H1 (cell line): ENCODE measurements at regions not wholly inside any gene's neighbourhood (a gene's known extent, or its start where the extent isn't known, plus 50 kb on each side); places are given as distances from the start of the nearest gene placed in this dataset.
"Not testable (repeated sequence)": the region's sequence is repeated elsewhere in the genome, so short reads cannot be mapped to it uniquely, and the experiment has no call there.

ENCODE experiments used
- CEBPB ChIP-seq: IDR thresholded peaks from 2 replicates; pipeline ENCODE4 v1.6.1; 2012; ENCODE audit warnings: low read depth, low read length
- GABPA ChIP-seq: IDR thresholded peaks from 2 replicates; pipeline ENCODE4 v1.6.1; 2011; ENCODE audit warnings: mild to moderate bottlenecking, low read length, moderate library complexity, borderline replicate concordance; ENCODE audit not compliant: insufficient read depth
- POLR2A ChIP-seq, 2 experiments: IDR thresholded peaks; 1 replicate in 1 of 2; 2 replicates in 1 of 2; pipeline ENCODE4 v1.6.1; 2011; ENCODE audit warnings: low read depth in 2 of 2, low read length in 2 of 2, mild to moderate bottlenecking in 2 of 2; ENCODE audit errors: control extremely low read depth in 1 of 2
- RAD21 ChIP-seq, 2 experiments: IDR thresholded peaks in 1 of 2; conservative IDR thresholded peaks in 1 of 2; 2 replicates each; pipeline ENCODE4 v1.6.1; 2011; ENCODE audit warnings: low read depth in 2 of 2, low read length in 2 of 2, improper control_type of control experiment in 1 of 2, inconsistent platforms in 1 of 2, mild to moderate bottlenecking in 1 of 2, moderate library complexity in 1 of 2
- TAF1 ChIP-seq: IDR thresholded peaks from 2 replicates; pipeline ENCODE4 v1.6.1; 2011; ENCODE audit warnings: mild to moderate bottlenecking, low read depth, low read length
- TBP ChIP-seq: IDR thresholded peaks from 2 replicates; pipeline ENCODE4 v1.6.1; 2011; ENCODE audit warnings: low read depth, low read length, improper control_type of control experiment
- TCF12 ChIP-seq: IDR thresholded peaks from 2 replicates; pipeline ENCODE4 v1.6.1; 2011; ENCODE audit warnings: low read depth, mild to moderate bottlenecking, low read length
- ZNF274 ChIP-seq: IDR thresholded peaks from 2 replicates; pipeline ENCODE4 v1.7.0; 2012; ENCODE audit warnings: low read length, borderline replicate concordance; ENCODE audit errors: extremely low read depth
- TF ChIP-seq, protein P1 (sequence below), 3 experiments: IDR thresholded peaks; 1 replicate in 2 of 3; 2 replicates in 1 of 3; pipeline versions ENCODE4 v1.5.1 to v1.6.1; 2011; ENCODE audit warnings: low read length in 3 of 3, mild to moderate bottlenecking in 3 of 3, inconsistent platforms in 2 of 3, low read depth in 1 of 3, moderate library complexity in 1 of 3; ENCODE audit not compliant: insufficient read depth in 1 of 3; ENCODE audit errors: control extremely low read depth in 1 of 3
- TF ChIP-seq, protein P2 (sequence below): IDR thresholded peaks from 2 replicates; pipeline ENCODE4 v1.6.1; 2012; ENCODE audit warnings: inconsistent platforms
- TF ChIP-seq, protein P3 (sequence below): IDR thresholded peaks from 2 replicates; pipeline ENCODE4 v1.6.1; 2011; ENCODE audit warnings: low read depth, mild to moderate bottlenecking, low read length; ENCODE audit not compliant: insufficient read depth

DNA sequence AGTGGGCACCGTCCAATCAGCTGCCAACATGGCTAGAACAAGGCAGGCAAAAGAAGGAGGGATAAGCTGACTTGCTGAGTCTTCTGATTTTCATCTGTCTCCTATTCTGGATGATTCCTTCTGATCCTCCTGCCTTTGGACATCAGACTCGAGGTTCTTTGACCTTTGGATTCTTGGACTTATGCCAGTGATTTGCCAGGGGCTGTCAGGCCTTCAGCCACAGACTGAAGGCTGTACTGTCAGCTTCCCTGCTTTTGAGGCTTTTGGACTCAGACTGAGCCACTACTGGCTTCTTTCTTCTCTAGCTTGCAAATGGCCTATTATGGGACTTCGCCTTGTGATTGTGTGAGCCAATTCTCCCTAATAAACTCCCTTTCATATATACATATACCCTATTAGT is 146.8 kb upstream of the IFNE start:
- not testable (repeated sequence) for TF ChIP-seq TAF1; CEBPB; ZNF274; TCF12; TBP; POLR2A (IDR thresholded peaks at IDR 0.05; ENCODE audit: control extremely low read depth in 1 of 2, low read depth in 2 of 2, low read length in 2 of 2); RAD21 (IDR thresholded peaks at IDR 0.05 in 1 of 2, conservative IDR thresholded peaks at IDR 0.05 in 1 of 2; ENCODE audit: low read depth in 2 of 2, low read length in 2 of 2); GABPA
- TF ChIP-seq, protein P1, sequence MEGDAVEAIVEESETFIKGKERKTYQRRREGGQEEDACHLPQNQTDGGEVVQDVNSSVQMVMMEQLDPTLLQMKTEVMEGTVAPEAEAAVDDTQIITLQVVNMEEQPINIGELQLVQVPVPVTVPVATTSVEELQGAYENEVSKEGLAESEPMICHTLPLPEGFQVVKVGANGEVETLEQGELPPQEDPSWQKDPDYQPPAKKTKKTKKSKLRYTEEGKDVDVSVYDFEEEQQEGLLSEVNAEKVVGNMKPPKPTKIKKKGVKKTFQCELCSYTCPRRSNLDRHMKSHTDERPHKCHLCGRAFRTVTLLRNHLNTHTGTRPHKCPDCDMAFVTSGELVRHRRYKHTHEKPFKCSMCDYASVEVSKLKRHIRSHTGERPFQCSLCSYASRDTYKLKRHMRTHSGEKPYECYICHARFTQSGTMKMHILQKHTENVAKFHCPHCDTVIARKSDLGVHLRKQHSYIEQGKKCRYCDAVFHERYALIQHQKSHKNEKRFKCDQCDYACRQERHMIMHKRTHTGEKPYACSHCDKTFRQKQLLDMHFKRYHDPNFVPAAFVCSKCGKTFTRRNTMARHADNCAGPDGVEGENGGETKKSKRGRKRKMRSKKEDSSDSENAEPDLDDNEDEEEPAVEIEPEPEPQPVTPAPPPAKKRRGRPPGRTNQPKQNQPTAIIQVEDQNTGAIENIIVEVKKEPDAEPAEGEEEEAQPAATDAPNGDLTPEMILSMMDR (IDR thresholded peaks at IDR 0.05; ENCODE audit: control extremely low read depth in 1 of 3, insufficient read depth in 1 of 3, low read depth in 1 of 3, low read length in 3 of 3) = not testable (repeated sequence)
- TF ChIP-seq, protein P2, sequence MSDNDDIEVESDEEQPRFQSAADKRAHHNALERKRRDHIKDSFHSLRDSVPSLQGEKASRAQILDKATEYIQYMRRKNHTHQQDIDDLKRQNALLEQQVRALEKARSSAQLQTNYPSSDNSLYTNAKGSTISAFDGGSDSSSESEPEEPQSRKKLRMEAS = not testable (repeated sequence)
- TF ChIP-seq, protein P3, sequence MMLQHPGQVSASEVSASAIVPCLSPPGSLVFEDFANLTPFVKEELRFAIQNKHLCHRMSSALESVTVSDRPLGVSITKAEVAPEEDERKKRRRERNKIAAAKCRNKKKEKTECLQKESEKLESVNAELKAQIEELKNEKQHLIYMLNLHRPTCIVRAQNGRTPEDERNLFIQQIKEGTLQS = not testable (repeated sequence)
